Activated T-cell treated with anti-CD3 and anti-CD28 coated beads for 4 hours (primary cell): ENCODE measurements at regions not wholly inside any gene's neighbourhood (a gene's known extent, or its start where the extent isn't known, plus 50 kb on each side); places are given as distances from the start of the nearest gene placed in this dataset.

Experiments used
- DNase-seq: peaks from one replicate; pipeline ENCODE4 v3.0.0-alpha.2; 2020

GRCh38 chr22:49091451-49091850 is 736.2 kb downstream of the BRD1 start:
- no peak for DNase-seq

GRCh38 chr22:49090853-49091135 is 736.9 kb downstream of the BRD1 start:
- no peak for DNase-seq

DNA sequence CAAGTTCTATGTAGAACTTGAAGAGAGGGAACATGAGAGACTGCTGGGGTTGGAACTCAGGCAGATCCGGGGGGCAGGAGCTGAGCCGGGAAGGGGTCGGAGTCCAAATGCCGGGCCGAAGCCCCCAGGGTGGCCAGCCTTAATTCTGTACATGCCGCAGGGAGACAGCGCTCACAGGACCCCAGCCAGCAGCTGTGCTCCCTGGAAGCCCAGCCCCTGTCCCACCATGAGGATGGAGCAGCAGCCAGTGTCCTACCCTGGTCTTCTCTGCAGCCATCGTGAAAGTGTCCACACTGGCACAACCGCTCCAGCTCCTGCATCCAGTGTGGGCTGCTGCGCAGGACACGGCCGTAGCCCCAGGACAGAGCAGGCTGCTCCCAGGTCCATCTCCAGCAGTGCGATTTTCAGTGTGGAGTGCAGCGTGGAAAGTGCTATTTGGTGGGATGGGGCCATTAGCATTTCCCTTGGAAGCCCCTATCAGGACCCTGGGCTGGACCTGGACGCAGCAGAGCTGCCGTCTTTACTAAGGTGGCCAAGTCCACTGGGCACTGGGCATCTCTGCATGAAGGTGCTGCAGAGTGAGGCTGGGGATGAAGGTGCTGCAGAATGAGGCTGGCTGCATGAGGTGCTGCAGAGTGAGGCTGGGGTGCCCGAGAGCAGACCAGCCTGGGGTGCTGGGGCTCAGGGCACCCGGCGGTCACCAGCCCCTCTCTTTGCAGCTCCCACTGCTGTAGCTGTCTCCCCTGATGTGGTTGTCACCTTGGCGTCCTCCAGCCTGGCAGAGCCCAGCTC is 737.4 kb downstream of the BRD1 start:
- no peak for DNase-seq

- no peak for DNase-seq
Observed at GRCh38 chr22:49088801-49089791, 738.6 kb downstream of the BRD1 start.

- no peak for DNase-seq
Observed at GRCh38 chr22:49087716-49088601, 739.7 kb downstream of the BRD1 start.

DNA sequence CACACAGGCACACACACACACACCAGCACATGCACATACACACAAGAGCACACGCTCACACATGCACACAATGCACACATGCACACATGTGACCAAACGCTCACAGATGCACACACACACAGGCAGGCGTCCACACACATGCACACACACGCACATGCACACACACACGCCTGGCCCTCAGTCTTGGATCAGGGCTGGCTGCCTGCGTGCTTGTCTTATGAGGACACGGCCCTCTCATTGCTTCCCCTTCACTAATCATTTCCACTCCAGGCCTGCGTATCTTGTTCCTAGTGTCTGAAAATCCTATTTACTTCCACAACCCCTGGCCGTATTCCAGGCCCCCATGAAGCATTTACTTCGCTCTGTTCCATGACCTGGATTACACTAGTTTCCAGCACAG is 740.5 kb downstream of the BRD1 start:
- DNase-seq = no peak

- DNase-seq = no peak
Observed at GRCh38 chr22:49086606-49087157, 741.0 kb downstream of the BRD1 start.

DNA sequence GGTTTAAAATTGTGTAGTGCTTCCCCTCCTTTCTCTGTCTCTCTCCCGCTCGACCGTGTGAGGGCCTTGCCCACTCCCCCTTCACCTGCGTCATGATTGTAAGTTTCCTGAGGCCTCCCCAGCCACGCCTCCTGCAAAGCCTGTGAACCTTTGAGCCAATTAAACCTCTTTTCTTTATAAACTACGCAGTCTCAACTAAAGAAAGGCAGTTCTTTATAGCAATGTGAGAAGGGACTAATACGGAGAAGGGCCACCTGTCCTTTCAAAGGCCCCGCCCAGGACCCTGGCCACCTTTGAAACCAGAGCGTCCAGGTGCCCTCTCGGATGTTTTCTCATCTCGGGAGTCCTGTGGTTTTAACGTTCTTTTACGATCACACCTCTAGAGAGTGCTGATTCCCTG is 741.5 kb downstream of the BRD1 start:
- DNase-seq = no peak

DNA sequence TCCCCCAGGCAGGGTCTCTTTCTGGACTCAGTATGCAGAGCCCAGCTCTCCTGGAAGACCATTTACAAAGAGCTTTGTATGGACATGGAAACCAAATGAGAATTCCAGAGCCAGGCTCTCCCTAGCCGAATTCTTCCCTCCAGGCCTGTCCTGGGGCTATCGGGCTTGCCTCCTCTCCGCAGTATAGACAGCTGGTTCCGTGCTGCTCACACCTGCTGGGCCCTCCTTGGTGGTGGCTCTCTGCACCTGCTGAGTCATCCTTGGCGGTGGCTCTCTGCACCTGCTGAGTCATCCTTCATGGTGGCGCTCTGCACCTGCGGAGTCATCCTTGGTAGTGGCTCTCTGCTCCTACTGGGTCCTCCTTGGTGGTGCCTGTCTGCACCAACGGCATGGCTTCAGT is 743.5 kb downstream of the BRD1 start:
- no peak for DNase-seq

DNA sequence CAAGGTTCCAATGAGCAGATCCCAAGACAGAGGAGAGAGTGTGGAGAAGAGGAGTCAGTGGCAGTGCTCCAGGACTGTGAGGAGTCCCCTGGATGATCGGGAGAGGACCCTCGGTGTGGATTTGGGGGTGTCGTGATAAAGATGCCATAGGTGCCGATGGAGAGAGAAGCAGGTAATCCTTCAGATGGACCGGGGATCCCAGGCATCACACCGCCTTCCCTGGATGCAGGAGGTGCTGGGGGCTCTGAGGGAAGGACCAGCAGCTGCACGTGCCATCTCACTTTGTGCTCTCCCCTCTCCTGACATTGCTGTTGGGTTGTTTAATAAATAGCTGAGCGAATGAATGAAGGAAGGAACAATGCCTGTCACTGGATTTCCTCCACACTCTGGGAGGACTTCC is 744.1 kb downstream of the BRD1 start:
- DNase-seq = no peak

- no peak for DNase-seq
Observed at GRCh38 chr22:49082451-49082850, 745.2 kb downstream of the BRD1 start.

- DNase-seq = no peak
Observed at GRCh38 chr22:49081926-49082325, 745.7 kb downstream of the BRD1 start.

- DNase-seq = no peak
Observed at GRCh38 chr22:49081261-49081666, 746.4 kb downstream of the BRD1 start.

- DNase-seq = no peak
Observed at GRCh38 chr22:49080631-49081030, 747.0 kb downstream of the BRD1 start.

- no peak for DNase-seq
Observed at GRCh38 chr22:49079743-49080500, 747.8 kb downstream of the BRD1 start.

GRCh38 chr22:49079027-49079725 is 748.5 kb downstream of the BRD1 start:
- no peak for DNase-seq

DNA sequence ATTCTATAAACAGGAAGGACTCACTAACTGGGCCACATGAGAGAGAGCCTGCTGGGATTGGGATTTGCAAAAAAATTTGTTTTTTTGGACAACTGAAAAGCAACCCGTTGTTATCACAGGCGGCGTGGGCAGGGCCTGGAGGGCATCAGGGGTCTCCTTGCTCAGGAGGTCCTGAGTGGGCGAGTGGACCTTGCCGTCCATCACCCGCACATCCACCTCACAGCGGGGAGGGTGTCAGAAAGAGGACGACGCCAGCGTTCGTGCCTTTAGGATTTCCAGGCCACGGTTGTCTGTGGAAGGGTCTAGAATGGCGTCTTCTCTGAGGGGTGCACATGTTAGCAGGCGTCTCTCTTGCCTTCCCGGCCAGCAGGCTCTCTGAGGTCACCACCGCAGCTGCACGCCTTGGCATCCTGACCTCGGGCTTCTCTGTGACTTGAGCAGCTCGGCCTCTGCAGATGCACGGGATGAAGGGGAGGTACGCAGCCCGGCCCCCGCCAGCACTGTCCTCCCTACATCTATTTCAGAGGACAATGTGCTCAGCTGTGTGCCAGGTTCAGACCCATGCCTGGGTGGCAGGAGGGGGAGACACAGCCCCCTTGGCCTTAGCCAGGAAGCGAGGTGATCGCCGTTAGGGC is 749.5 kb downstream of the BRD1 start:
- no peak for DNase-seq

DNA sequence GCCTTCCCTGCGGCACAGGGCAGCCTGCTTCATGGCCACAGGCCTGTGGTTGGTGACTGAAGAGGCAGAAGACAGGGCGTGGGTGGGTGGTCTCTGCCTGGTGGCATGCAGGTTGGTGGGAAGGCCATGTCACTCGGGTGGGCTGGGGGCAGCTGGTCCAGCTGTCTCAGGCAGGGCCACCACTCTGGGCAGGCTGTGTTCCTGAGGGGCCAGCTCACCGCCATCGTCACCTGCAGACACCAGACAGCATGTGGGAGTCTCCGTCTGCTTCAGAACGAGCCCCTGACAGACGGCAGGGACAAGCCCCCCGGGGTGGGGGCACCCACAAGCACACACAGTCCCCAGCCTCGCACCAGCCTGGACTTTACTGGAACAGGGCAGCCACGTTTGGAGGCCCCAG is 750.1 kb downstream of the BRD1 start:
- DNase-seq = no peak

- no peak for DNase-seq
Observed at GRCh38 chr22:49077036-49077393, 750.7 kb downstream of the BRD1 start.

DNA sequence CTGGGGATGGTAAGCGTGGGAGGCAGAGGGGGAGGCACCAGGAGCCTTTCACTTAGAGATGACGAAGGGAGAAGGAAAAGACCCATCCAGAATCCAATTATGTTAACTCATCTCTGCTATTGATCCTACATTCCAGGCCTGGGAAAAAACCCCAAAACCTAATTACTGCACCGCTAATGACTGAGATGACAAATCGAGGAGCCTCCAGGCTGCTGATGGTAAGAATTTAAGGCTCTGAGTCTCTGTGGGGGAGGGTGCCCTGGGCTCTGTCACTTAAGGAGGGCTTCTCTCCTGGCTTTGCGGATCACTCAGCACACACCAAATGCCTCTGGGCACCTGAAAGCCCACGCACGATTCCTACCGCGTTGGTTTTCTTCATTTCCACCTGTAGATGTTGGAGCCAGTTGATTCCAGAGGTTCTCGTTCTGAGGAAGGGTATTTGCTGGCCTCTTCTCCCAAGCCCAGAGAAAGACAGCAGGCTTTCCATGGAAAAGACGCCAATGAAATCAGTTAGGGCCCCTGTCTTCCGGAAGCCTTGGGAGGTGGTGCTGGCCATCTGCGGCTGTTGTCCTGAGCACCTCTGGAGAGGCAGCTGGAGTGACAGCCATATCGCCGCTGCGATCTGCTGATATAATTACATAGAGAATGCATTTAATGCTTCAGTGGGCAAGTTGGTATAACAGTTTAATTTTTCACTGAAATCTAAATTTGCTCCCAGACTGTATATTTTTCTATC is 751.2 kb downstream of the BRD1 start:
- no peak for DNase-seq
